GM18858 (cell line): ENCODE measurements at regions not wholly inside any gene's neighbourhood (a gene's known extent, or its start where the extent isn't known, plus 50 kb on each side); places are given as distances from the start of the nearest gene placed in this dataset.

Experiments
- ATAC-seq: cut with Tn5 transposase; IDR thresholded peaks from one replicate; pipeline ENCODE4 v1.9.1; 2021; ENCODE audit not compliant: unreplicated experiment

- no peak for ATAC-seq
Measured at GRCh38 chr12:86349196-86349595, 93.0 kb upstream of the MGAT4C start.

GRCh38 chr12:86333955-86334522 is 77.8 kb upstream of the MGAT4C start:
- ATAC-seq = no peak

- no peak for ATAC-seq
Measured at GRCh38 chr12:86331457-86331856, 75.3 kb upstream of the MGAT4C start.

- ATAC-seq = no peak
Measured at GRCh38 chr12:86331012-86331411, 74.8 kb upstream of the MGAT4C start.

GRCh38 chr12:86312232-86312631 is 56.0 kb upstream of the MGAT4C start:
- no peak for ATAC-seq
